K562 (cell line): ENCODE measurements at regions not wholly inside any gene's neighbourhood (a gene's known extent, or its start where the extent isn't known, plus 50 kb on each side); places are given as distances from the start of the nearest gene placed in this dataset.

ENCODE experiments used
- ATAC-seq: fragments of 200-7000 bp; cut with Tn5 transposase; 3 replicates; pipeline ENCODE4 v1.9.1; 2020; ENCODE audit warnings: moderate library complexity
- BruUV-seq: library from RNA; stranded (reverse); fragments of 400-500 nt; replicated peaks from 2 replicates; lab custom pipeline; 2021; lab: Mats Ljungman, UMichigan
- CTCF ChIA-PET: fragments of 300-600 bp; formaldehyde crosslinking; extraction: SDS; loops from one replicate; lab custom pipeline; 2021; ENCODE audit warnings: low intra/inter-chr PET ratio; lab: Yijun Ruan, JAX
- POLR2A ChIA-PET: fragments of 300-600, 350-650 bp; sonication (Branson Sonifier 250); formaldehyde crosslinking; extraction: SDS; loops from one replicate; lab custom pipeline; 2021; ENCODE audit warnings: antibody characterized with exemption, inconsistent platforms; lab: Yijun Ruan, JAX
- DNase-seq, 4 experiments: peaks; one replicate each; pipeline versions ENCODE4 v3.0.0 to v3.0.0-alpha.2; 2011 to 2018; ENCODE audit warnings: low spot score in 3 of 4, mixed read lengths in 3 of 4; ENCODE audit errors: extremely low read depth in 1 of 4
- FAIRE-seq: peaks from 2 replicates; lab custom pipeline; 2011; peaks lifted over from hg19 to GRCh38; lab: Jason Lieb, UNC
- H2AFZ ChIP-seq: 2 replicates; pipeline ENCODE4 v1.6.0; 2011; ENCODE audit warnings: low read depth, low read length, control low read depth, inconsistent platforms
- H3K27ac ChIP-seq: fragments of 200-600 bp; 3 replicates; pipeline ENCODE4 v1.8.0; 2011; ENCODE audit warnings: low read depth, mild to moderate bottlenecking, control low read depth, inconsistent platforms, low read length, moderate library complexity, mixed read lengths; ENCODE audit errors: extremely low read depth
- H3K27me3 ChIP-seq, 2 experiments: fragments of 300-600 bp in 1 of 2; 2 replicates in 1 of 2; 3 replicates in 1 of 2; pipeline versions ENCODE4 v1.6.0 to v1.8.0; 2011; ENCODE audit warnings: inconsistent platforms in 2 of 2, low read length in 2 of 2, mild to moderate bottlenecking in 1 of 2, mixed read lengths in 1 of 2, moderate library complexity in 1 of 2; ENCODE audit not compliant: control insufficient read depth in 2 of 2, insufficient read depth in 2 of 2
- H3K36me3 ChIP-seq: fragments of 300-600 bp; 3 replicates; pipeline ENCODE4 v1.8.0; 2011; ENCODE audit warnings: mild to moderate bottlenecking, low read length, inconsistent platforms; ENCODE audit not compliant: control insufficient read depth, insufficient read depth
- H3K4me1 ChIP-seq, 2 experiments: fragments of 200-600 bp in 1 of 2; replicated peaks in 1 of 2; 2 replicates in 1 of 2; 3 replicates in 1 of 2; pipeline versions ENCODE4 v1.5.1 to v1.8.0; 2011; ENCODE audit warnings: inconsistent platforms in 2 of 2, low read length in 2 of 2, mild to moderate bottlenecking in 1 of 2, mixed read lengths in 1 of 2, moderate library complexity in 1 of 2; ENCODE audit not compliant: control insufficient read depth in 2 of 2, insufficient read depth in 2 of 2
- H3K4me2 ChIP-seq: 2 replicates; pipeline ENCODE4 v1.6.1; 2011; ENCODE audit warnings: low read length, control low read depth, inconsistent platforms, mixed read lengths; ENCODE audit not compliant: insufficient read depth
- H3K4me3 ChIP-seq: fragments of 200-600 bp; sonication (generic), shearing (Covaris generic); 2 replicates; pipeline ENCODE4 v1.5.1; 2016; ENCODE audit warnings: control low read depth, inconsistent platforms
- H3K79me2 ChIP-seq: fragments of 200-600 bp; 3 replicates; pipeline ENCODE4 v1.8.0; 2011; ENCODE audit warnings: low read length, inconsistent platforms; ENCODE audit not compliant: control insufficient read depth, insufficient read depth
- H3K9ac ChIP-seq, 2 experiments: 2 replicates each; pipeline versions ENCODE4 v1.6.0 to v1.6.1; 2011; ENCODE audit warnings: low read depth in 2 of 2, low read length in 2 of 2, control low read depth in 1 of 2, inconsistent platforms in 1 of 2, mild to moderate bottlenecking in 1 of 2, mixed read lengths in 1 of 2; ENCODE audit not compliant: insufficient read depth in 1 of 2
- H3K9me1 ChIP-seq: one replicate; pipeline ENCODE4 v1.6.0; 2011; ENCODE audit warnings: inconsistent platforms, mild to moderate bottlenecking, low read length, moderate library complexity; ENCODE audit not compliant: control insufficient read depth, insufficient read depth
- H3K9me3 ChIP-seq: replicated peaks from 2 replicates; pipeline ENCODE4 v1.5.1; 2011; ENCODE audit warnings: low read depth, low read length, inconsistent platforms; ENCODE audit not compliant: control insufficient read depth, insufficient read depth
- H4K20me1 ChIP-seq: replicated peaks from 2 replicates; pipeline ENCODE4 v1.6.1; 2011; ENCODE audit warnings: low read length, inconsistent platforms, mixed read lengths; ENCODE audit not compliant: control insufficient read depth, insufficient read depth
- CTBP1 ChIP-seq: fragments of 450-650 bp; IDR thresholded peaks from 2 replicates; pipeline ENCODE4 v1.6.1; 2016; ENCODE audit warnings: borderline replicate concordance
- CXXC5 ChIP-seq: fragments of 250-450 bp; sonication (Bioruptor Pico); IDR thresholded peaks from 2 replicates; pipeline ENCODE4 v1.8.0; 2022; ENCODE audit warnings: inconsistent platforms, mild to moderate bottlenecking, moderate library complexity
- GABPB2 ChIP-seq: fragments of 250-450 bp; sonication (Bioruptor Pico); conservative IDR thresholded peaks from 2 replicates; pipeline ENCODE4 v1.5.1; 2021; ENCODE audit warnings: mild to moderate bottlenecking
- GATAD2B ChIP-seq: fragments of 450-650 bp; IDR thresholded peaks from 2 replicates; pipeline ENCODE4 v1.6.1; 2017; ENCODE audit warnings: mild to moderate bottlenecking, borderline replicate concordance
- MBD2 ChIP-seq: sonication (generic); IDR thresholded peaks from 2 replicates; pipeline ENCODE4 v1.6.1; 2016; ENCODE audit warnings: low read depth, borderline replicate concordance
- MCM5 ChIP-seq: fragments of 450-650 bp; IDR thresholded peaks from 2 replicates; pipeline ENCODE4 v1.6.1; 2016; ENCODE audit warnings: low read depth
- PML ChIP-seq: IDR thresholded peaks from 2 replicates; pipeline ENCODE4 v1.6.1; 2012; ENCODE audit warnings: low read length, inconsistent platforms
- SMARCB1 ChIP-seq: IDR thresholded peaks from 2 replicates; pipeline ENCODE4 v1.6.1; 2011; ENCODE audit warnings: improper control_type of control experiment, low read depth; ENCODE audit not compliant: insufficient read length
- SOX6 ChIP-seq: fragments of 450-650 bp; IDR thresholded peaks from 2 replicates; pipeline ENCODE4 v1.6.1; 2014; ENCODE audit warnings: mild to moderate bottlenecking
- ZNF12 ChIP-seq: sonication (generic); formaldehyde crosslinking; IDR thresholded peaks from 2 replicates; pipeline ENCODE4 v1.4.0; 2020; ENCODE audit warnings: mild to moderate bottlenecking, missing genetic modification reagents
- ZNF717 ChIP-seq: fragments of 250-450 bp; sonication (Bioruptor Pico); IDR thresholded peaks from 2 replicates; pipeline ENCODE4 v1.5.0; 2021
- WGBS: fragments of 100-300 bp; shearing (Covaris generic); methylation state at CpG from one replicate; pipeline ENCODE4 v1.1.6; 2016; ENCODE audit warnings: low coverage, mixed read lengths; ENCODE audit not compliant: insufficient coverage; ENCODE audit errors: missing lambda C conversion rate; 5-methylcytosine and 5-hydroxymethylcytosine counted together
- in situ Hi-C: fragments of 300-500 bp; cut with MboI; formaldehyde crosslinking; loops from 4 replicates; pipeline ENCODE4 v1.15.0; 2018; ENCODE audit warnings: inconsistent platforms, mixed read lengths
- intact Hi-C: fragments of 100-400 bp; cut with micrococcal nuclease; formaldehyde crosslinking; loops from 2 replicates; pipeline ENCODE4 v1.14.2; 2022
- TF ChIP-seq, protein P1 (sequence below): sonication (generic); formaldehyde crosslinking; IDR thresholded peaks from 2 replicates; pipeline ENCODE4 v1.5.0; 2020; ENCODE audit warnings: missing genetic modification reagents
- TF ChIP-seq, protein P2 (sequence below): sonication (generic); formaldehyde crosslinking; IDR thresholded peaks from 2 replicates; pipeline ENCODE4 v1.8.0; 2022; ENCODE audit warnings: missing genetic modification reagents, mild to moderate bottlenecking, borderline replicate concordance
- TF ChIP-seq, protein P3 (sequence below): fragments of 450-650 bp; IDR thresholded peaks from 2 replicates; pipeline ENCODE4 v1.6.1; 2018; ENCODE audit warnings: mild to moderate bottlenecking, low read depth; ENCODE audit not compliant: partially characterized antibody
- TF ChIP-seq, protein P4 (sequence below), 2 experiments: fragments of 150-350 bp in 1 of 2; IDR thresholded peaks; 2 replicates each; pipeline ENCODE4 v1.6.1; 2012 to 2016; ENCODE audit warnings: low read depth in 2 of 2, low read length in 2 of 2, mild to moderate bottlenecking in 1 of 2, moderate library complexity in 1 of 2

DNA sequence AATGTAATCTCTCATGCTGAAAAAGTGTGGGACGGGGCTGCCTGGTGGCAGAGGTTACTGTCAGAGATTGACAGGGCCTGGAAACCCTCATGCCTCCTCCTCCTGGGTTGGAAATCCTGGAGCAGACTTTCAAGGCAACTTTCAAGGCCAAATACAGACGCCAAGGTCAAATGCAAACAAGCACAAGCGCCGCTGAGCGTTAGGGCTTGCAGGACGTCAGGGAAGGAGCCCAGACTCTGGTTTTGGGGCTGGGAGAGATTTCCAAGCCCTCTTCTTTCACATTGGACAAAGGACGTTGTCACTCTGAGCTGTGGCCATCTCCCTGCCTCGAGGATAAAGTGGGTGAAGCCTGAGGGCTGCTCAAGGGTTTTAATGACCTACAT lies 120.1 kb downstream of the TWIST2 start (continued):
- no peak for TF ChIP-seq ZNF12
- TF ChIP-seq CTBP1: no peak
- TF ChIP-seq SMARCB1: no peak
- TF ChIP-seq, protein P1, sequence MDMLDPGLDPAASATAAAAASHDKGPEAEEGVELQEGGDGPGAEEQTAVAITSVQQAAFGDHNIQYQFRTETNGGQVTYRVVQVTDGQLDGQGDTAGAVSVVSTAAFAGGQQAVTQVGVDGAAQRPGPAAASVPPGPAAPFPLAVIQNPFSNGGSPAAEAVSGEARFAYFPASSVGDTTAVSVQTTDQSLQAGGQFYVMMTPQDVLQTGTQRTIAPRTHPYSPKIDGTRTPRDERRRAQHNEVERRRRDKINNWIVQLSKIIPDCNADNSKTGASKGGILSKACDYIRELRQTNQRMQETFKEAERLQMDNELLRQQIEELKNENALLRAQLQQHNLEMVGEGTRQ (CRISPR knock-in tag): no peak

DNA sequence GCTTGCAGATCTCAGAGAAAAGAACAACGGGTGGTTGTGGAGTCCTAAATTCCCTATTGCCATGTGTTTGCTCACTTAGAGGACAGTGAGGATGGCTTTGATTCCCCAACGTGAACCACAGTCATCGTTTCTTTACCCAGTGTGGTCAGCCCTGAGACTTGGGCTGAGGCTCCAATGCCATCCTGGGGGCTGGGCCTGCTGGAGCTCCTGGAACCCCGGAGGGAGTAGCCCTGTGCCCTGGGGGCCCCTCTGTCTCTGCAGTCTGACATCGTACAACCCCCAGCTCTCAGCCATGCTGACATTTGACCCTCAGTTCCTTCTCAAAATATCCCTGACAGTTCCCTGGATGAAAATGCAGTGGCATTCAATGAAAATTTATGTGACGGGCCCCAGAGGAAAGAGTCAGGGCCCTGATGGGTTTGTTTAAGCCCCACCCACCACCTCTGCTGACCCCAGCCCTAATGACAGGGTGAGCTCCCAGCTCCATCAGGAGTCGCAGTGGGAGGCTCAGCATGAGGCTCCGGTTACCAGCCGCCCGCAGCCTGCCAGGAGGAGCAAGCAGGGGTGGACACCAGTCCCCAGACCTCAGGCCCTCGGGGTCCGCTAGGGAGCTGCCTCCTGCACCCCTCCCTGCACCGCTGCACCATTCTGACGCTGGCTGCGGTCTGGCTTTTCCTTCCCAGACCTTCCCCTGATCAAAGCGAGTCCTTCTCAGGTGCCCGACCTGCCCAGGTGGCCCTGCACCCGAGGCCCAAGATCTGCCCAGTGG lies 120.9 kb downstream of the TWIST2 start:
- CTCF ChIA-PET: no interaction called here
- peaks cover 0 to 6% of the 10 kb centered on the region in 2 experiments; a peak in 1 of 5 replicates for H3K4me1 ChIP-seq
- WGBS: 1% methylated on average over 14 of the region's 18 CpGs
- H2AFZ ChIP-seq: no peak overlapping the region
- H4K20me1 ChIP-seq: no peaks in the 10 kb centered on the region
- H3K4me2 ChIP-seq: no peak overlapping the region
- no peak overlapping the region for H3K4me3 ChIP-seq
- no peaks in the 10 kb centered on the region for H3K79me2 ChIP-seq
- DNase-seq (no peak), ATAC-seq (no peak), FAIRE-seq (no peak)
- no TSS peak for BruUV-seq
- no peaks in the 10 kb centered on the region for H3K9me3 ChIP-seq
- no peaks in the 10 kb centered on the region for H3K9me1 ChIP-seq
- H3K9ac ChIP-seq: no peak overlapping the region
- peaks cover 2 to 38% of the 10 kb centered on the region in 2 experiments; a peak in 2 of 5 replicates for H3K27me3 ChIP-seq
- intact Hi-C loops (no loop called here), in situ Hi-C loops (no loop called here)
- POLR2A ChIA-PET: interaction anchor here (1.0 kb wide), 1 partner anchor 27 kb away, joined by 3 read pairs; no protein-coding TSS in a partner anchor
- no peak overlapping the region for H3K27ac ChIP-seq
- H3K36me3 ChIP-seq: no peaks in the 10 kb centered on the region
- no peak for TF ChIP-seq SOX6
- no peak for TF ChIP-seq MCM5
- no peak for TF ChIP-seq ZNF717 (CRISPR knock-in tag)
- TF ChIP-seq GATAD2B: no peak
- TF ChIP-seq MBD2: no peak
- TF ChIP-seq GABPB2: no peak
- no peak for TF ChIP-seq CXXC5
- TF ChIP-seq, protein P2, sequence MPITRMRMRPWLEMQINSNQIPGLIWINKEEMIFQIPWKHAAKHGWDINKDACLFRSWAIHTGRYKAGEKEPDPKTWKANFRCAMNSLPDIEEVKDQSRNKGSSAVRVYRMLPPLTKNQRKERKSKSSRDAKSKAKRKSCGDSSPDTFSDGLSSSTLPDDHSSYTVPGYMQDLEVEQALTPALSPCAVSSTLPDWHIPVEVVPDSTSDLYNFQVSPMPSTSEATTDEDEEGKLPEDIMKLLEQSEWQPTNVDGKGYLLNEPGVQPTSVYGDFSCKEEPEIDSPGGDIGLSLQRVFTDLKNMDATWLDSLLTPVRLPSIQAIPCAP (CRISPR knock-in tag): no peak
- no peak for TF ChIP-seq PML
- TF ChIP-seq, protein P3, sequence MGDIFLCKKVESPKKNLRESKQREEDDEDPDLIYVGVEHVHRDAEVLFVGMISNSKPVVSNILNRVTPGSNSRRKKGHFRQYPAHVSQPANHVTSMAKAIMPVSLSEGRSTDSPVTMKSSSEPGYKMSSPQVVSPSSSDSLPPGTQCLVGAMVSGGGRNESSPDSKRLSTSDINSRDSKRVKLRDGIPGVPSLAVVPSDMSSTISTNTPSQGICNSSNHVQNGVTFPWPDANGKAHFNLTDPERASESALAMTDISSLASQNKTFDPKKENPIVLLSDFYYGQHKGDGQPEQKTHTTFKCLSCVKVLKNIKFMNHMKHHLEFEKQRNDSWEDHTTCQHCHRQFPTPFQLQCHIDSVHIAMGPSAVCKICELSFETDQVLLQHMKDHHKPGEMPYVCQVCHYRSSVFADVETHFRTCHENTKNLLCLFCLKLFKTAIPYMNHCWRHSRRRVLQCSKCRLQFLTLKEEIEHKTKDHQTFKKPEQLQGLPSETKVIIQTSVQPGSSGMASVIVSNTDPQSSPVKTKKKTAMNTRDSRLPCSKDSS: no peak
- TF ChIP-seq, protein P4, sequence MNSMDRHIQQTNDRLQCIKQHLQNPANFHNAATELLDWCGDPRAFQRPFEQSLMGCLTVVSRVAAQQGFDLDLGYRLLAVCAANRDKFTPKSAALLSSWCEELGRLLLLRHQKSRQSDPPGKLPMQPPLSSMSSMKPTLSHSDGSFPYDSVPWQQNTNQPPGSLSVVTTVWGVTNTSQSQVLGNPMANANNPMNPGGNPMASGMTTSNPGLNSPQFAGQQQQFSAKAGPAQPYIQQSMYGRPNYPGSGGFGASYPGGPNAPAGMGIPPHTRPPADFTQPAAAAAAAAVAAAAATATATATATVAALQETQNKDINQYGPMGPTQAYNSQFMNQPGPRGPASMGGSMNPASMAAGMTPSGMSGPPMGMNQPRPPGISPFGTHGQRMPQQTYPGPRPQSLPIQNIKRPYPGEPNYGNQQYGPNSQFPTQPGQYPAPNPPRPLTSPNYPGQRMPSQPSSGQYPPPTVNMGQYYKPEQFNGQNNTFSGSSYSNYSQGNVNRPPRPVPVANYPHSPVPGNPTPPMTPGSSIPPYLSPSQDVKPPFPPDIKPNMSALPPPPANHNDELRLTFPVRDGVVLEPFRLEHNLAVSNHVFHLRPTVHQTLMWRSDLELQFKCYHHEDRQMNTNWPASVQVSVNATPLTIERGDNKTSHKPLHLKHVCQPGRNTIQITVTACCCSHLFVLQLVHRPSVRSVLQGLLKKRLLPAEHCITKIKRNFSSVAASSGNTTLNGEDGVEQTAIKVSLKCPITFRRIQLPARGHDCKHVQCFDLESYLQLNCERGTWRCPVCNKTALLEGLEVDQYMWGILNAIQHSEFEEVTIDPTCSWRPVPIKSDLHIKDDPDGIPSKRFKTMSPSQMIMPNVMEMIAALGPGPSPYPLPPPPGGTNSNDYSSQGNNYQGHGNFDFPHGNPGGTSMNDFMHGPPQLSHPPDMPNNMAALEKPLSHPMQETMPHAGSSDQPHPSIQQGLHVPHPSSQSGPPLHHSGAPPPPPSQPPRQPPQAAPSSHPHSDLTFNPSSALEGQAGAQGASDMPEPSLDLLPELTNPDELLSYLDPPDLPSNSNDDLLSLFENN (IDR thresholded peaks at IDR 0.05; ENCODE audit: low read depth in 2 of 2, low read length in 2 of 2): no peak
